ENCODE measurements at regions not wholly inside any gene's neighbourhood (a gene's known extent, or its start where the extent isn't known, plus 50 kb on each side); places are given as distances from the start of the nearest gene placed in this dataset.

DNA sequence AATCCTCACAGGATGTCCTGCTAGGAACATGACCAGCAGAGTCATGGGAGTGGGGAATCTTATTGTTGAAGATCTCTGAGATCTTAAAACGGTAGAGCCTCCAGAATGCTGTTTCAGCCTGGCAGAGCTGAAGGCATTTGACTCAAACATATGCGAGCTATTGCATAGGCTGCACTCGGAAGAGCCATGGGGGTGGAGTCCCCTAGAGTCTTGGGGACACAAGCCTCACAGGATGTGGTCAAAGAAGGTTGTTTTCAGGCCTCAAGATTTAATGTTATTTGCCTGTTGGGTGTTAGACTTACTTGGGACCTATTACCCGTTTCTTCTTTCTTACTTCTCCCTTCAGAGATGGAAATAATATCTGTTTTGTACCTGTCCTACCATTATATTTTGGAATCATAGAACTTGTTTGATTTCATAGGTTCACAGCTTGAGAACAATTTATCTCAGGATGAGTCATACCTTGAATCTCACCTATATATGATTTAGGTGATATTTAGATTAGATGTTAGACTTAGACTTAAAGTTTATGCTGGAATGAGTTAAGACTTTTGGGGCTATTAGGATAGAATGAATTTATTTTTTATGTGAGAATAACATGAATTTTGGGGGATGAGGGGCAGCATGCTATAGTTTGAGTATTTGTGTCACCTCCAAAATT is 172.2 kb upstream of the ATP2B1 start:
- Histone ChIP-seq H3F3A (ENCODE audit: control insufficient read depth, insufficient read depth) (peaks cover 13% of the 10 kb centered on the region), H3K4me1 (ENCODE audit: control insufficient read depth, low read length) (peaks cover 71% of the 10 kb centered on the region), H3K4me2 (ENCODE audit: low read length) (peak overlapping the region; percentile 91), H3K27me3 (ENCODE audit: control insufficient read depth, low read length) (no peaks in the 10 kb centered on the region), H3K36me3 (ENCODE audit: control insufficient read depth, low read length) (peaks cover 17% of the 10 kb centered on the region), H3K27ac (ENCODE audit: low read depth, low read length) (peak overlapping the region; percentile 89), H3K9me3 (ENCODE audit: control insufficient read depth, insufficient read depth, low read length) (0 out of 2 replicates have a peak, but pooled peaks cover 3% of the 10 kb centered on the region), H3K9me2 (replicated peaks; ENCODE audit: control insufficient read depth, low read length) (no peaks in the 10 kb centered on the region), H3K4me3 (ENCODE audit: low read length) (peak overlapping the region; percentile 71), H4K20me1 (ENCODE audit: control insufficient read depth, insufficient read depth, low read depth, low read length) (no peaks in the 10 kb centered on the region), H3K79me2 (ENCODE audit: control insufficient read depth, low read length) (no peaks in the 10 kb centered on the region)
- TF ChIP-seq, protein P1, sequence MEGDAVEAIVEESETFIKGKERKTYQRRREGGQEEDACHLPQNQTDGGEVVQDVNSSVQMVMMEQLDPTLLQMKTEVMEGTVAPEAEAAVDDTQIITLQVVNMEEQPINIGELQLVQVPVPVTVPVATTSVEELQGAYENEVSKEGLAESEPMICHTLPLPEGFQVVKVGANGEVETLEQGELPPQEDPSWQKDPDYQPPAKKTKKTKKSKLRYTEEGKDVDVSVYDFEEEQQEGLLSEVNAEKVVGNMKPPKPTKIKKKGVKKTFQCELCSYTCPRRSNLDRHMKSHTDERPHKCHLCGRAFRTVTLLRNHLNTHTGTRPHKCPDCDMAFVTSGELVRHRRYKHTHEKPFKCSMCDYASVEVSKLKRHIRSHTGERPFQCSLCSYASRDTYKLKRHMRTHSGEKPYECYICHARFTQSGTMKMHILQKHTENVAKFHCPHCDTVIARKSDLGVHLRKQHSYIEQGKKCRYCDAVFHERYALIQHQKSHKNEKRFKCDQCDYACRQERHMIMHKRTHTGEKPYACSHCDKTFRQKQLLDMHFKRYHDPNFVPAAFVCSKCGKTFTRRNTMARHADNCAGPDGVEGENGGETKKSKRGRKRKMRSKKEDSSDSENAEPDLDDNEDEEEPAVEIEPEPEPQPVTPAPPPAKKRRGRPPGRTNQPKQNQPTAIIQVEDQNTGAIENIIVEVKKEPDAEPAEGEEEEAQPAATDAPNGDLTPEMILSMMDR (IDR thresholded peaks at IDR 0.05; ENCODE audit: low read depth, low read length, poor library complexity, severe bottlenecking) = no peak
- no peak for TF ChIP-seq EZH2phosphoT487 (IDR thresholded peaks at IDR 0.05; ENCODE audit: borderline replicate concordance, low read length)

DNA sequence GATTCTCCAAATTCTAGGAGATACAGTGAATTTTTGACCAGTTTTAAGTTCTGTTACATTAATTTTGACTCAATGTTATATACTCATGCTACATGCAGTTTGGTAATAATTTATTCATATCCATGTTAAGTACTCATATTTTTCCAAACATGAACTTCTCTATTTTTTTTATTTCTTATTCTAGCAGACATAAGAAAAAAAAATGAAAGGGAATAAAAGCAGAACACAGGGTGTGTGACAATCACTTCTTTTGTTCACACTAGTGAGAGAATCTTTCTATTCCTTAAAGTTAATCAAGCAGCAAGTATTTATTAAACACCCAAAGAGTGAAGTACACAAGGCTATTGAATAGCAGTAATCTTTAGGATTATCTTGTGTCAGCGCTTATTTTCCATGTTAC is 171.1 kb upstream of the ATP2B1 start:
- H3K79me2 ChIP-seq (ENCODE audit: control insufficient read depth, low read length) = no peaks in the 10 kb centered on the region
- TF ChIP-seq EZH2phosphoT487 (IDR thresholded peaks at IDR 0.05; ENCODE audit: borderline replicate concordance, low read length) = no peak
- TF ChIP-seq, protein P1 (IDR thresholded peaks at IDR 0.05; ENCODE audit: low read depth, low read length, poor library complexity, severe bottlenecking) = no peak
- H3K9me2 ChIP-seq (replicated peaks; ENCODE audit: control insufficient read depth, low read length) = no peaks in the 10 kb centered on the region
- H3F3A ChIP-seq (ENCODE audit: control insufficient read depth, insufficient read depth) = peaks cover 13% of the 10 kb centered on the region
- 0 out of 2 replicates have a peak, but pooled peaks cover 3% of the 10 kb centered on the region for H3K9me3 ChIP-seq (ENCODE audit: control insufficient read depth, insufficient read depth, low read length)
- no peaks in the 10 kb centered on the region for H4K20me1 ChIP-seq (ENCODE audit: control insufficient read depth, insufficient read depth, low read depth, low read length)
- H3K4me1 ChIP-seq (ENCODE audit: control insufficient read depth, low read length) = peaks cover 62% of the 10 kb centered on the region
- H3K27me3 ChIP-seq (ENCODE audit: control insufficient read depth, low read length) = no peaks in the 10 kb centered on the region
- peaks cover 17% of the 10 kb centered on the region for H3K36me3 ChIP-seq (ENCODE audit: control insufficient read depth, low read length)
- peak overlapping the region; percentile 91 for H3K4me2 ChIP-seq (ENCODE audit: low read length)
- peak overlapping the region; percentile 89 for H3K27ac ChIP-seq (ENCODE audit: low read depth, low read length)
- H3K4me3 ChIP-seq (ENCODE audit: low read length) = peak overlapping the region; percentile 71

DNA sequence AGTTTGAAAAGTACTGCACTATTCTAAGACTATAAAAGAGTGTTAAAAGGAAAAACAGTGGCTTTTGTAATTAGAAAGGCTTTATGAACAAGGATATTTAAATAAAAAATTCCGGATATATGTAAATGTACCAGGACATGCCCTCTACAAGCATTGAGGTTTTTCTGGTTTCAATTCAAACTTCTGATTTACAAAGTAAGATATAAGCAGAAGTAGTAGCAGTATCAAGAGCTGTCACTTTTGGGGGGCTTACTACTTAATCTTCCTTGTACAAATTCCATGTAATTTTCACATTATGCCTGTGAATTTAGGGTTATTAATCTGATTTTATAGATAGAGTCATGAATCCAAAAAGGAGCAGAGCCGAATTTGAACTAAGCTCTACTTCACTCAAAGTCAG is 170.3 kb upstream of the ATP2B1 start:
- Histone ChIP-seq H3K4me3 (ENCODE audit: low read length) (peak overlapping the region; percentile 71), H3K4me2 (ENCODE audit: low read length) (peak overlapping the region; percentile 91), H3K9me2 (replicated peaks; ENCODE audit: control insufficient read depth, low read length) (no peaks in the 10 kb centered on the region), H4K20me1 (ENCODE audit: control insufficient read depth, insufficient read depth, low read depth, low read length) (no peaks in the 10 kb centered on the region), H3F3A (ENCODE audit: control insufficient read depth, insufficient read depth) (peaks cover 13% of the 10 kb centered on the region), H3K79me2 (ENCODE audit: control insufficient read depth, low read length) (no peaks in the 10 kb centered on the region), H3K27ac (ENCODE audit: low read depth, low read length) (peak overlapping the region; percentile 89), H3K36me3 (ENCODE audit: control insufficient read depth, low read length) (peaks cover 17% of the 10 kb centered on the region), H3K4me1 (ENCODE audit: control insufficient read depth, low read length) (peaks cover 54% of the 10 kb centered on the region), H3K27me3 (ENCODE audit: control insufficient read depth, low read length) (no peaks in the 10 kb centered on the region), H3K9me3 (ENCODE audit: control insufficient read depth, insufficient read depth, low read length) (0 out of 2 replicates have a peak, but pooled peaks cover 3% of the 10 kb centered on the region)
- TF ChIP-seq EZH2phosphoT487 (IDR thresholded peaks at IDR 0.05; ENCODE audit: borderline replicate concordance, low read length) = no peak
- TF ChIP-seq, protein P1 (IDR thresholded peaks at IDR 0.05; ENCODE audit: low read depth, low read length, poor library complexity, severe bottlenecking) = no peak
